NCI-H526 (cell line): ENCODE measurements at regions not wholly inside any gene's neighbourhood (a gene's known extent, or its start where the extent isn't known, plus 50 kb on each side); places are given as distances from the start of the nearest gene placed in this dataset.
"Not testable (repeated sequence)": the region's sequence is repeated elsewhere in the genome, so short reads cannot be mapped to it uniquely, and the experiment has no call there.

ENCODE experiments used
- DNase-seq, 2 experiments: peaks; one replicate each; lab custom pipeline; 2025; lab: John Stamatoyannopoulos, UW

DNA sequence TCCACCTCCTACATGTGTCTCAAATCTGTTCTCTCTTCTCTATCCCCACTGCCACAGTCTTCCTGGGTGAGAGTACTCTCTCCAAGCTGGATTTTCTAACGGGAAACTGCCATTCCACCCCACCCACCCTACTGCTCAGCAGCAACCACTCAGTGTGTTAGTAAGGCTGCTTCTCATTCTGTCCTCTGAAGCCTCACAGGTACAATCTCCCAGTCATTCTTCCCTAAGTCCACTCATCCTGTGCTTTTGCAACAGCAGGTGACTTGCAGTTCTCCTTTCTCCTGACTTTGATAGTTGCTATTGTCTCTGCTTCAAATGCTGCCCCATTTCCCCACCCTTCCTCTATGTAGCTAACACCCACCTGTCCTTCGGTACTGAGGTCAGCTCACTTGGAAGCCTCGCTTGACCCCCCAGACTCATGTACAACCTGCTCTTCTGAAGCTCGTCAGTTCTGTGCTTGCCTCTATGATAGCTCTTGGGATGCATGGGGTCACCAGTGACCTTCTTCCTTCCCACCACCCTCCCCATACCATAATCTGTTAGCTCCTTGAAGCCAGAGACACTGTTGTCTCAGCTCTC is 188.9 kb downstream of the RRAGC start:
- DNase-seq, result no peak

- DNase-seq, result no peak
Observed at GRCh38 chr1:38667626-38668025, 191.9 kb downstream of the RRAGC start.

DNA sequence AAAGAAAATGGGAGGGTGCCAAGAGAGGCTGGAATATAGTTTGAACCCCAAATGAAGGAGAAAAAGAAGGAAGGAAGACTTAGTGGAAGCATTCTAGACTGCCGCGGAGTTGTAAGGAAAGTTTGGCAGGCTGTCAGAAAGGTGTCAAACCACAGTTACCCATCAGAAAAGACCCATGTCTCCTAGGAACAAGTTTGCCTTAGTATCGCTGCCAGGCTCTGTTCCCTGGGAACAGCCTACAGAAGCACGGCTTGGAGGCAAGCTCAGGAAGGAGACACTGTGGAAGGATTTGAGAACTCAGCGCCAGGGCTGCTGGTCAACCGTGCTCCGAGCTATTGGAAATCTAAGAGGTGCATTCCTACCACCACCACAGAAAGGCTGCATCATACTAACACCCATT is 197.4 kb downstream of the RRAGC start:
- DNase-seq, result no peak

DNA sequence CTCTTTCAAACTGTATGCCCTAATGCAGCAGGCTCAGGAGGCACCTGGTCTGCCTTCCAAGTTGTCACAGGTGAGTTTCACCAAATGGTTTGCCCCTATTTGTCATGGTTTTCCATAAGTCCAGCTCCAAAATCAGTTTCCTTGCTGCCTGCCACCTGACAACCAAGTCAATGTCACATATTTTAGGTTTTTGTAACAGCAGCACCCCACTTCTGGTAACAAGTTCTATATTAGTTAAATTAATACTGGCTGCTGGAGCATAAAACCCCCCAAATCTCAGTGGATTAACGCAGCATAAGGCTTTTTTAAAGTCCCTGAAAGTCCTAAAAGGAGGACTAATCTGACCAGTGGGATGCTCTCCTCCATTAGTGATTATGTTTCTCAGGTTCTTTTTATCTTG is 200.7 kb downstream of the RRAGC start:
- no peak for DNase-seq

DNA sequence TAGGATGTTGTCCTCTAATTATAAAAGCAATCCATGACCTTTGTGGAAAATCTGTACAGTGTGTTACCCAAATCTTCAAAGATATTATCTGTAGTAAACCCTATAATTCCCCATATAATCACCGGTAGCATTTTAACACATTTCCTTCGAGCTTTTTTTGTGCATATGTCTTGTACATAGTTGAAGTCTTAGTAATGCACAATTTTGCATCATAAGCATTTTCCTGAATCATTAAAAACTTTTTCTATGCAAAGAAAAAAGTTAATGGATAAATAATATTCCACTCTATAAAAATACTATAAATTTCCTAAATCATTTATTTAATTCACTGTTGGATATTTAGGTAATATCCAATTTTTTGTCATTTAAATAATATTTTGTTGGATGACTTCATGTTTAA is 201.7 kb downstream of the RRAGC start:
- no peak for DNase-seq

- DNase-seq, result peak in 1 of 2 experiments; percentile 37
Observed at GRCh38 chr1:38657207-38657840, 202.2 kb downstream of the RRAGC start.

DNA sequence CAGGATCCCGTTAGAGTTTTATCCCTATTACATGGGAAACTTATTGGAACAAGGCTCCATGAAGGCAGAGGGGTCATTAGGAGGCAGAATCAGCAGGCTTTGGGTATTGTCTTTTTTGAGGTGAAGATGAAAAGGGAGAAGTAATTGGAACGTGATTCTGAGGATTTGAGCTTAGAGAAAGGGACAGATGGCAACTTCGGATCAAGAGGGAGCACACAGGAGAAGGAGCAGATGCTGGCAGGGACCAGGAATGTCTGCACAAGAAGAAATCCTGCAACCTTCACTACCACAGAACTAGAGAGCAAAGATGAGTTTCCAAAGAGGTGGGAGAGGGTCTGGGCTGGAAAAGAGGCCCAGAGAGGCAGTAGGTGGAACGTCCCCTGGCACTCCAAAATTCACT is 202.8 kb downstream of the RRAGC start:
- DNase-seq, result no peak

DNA sequence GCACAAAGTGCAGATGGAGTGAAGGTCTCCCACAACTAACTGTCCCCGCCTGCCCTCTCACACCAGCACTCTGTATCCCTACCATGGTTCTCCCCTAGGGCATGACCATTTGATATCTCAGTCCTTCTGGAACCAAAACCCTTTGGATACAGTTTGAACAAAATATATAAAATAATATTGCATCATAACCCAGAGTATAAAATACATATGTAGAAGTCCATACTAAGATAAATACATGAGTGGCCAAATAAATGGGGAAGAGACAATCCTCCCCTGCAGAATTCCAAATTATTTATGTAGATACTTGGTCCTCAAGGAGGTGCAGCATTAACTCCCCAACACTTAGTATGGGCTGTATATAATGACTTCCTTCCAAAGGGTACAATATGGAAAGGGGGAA is 207.4 kb downstream of the RRAGC start:
- DNase-seq, result no peak

DNA sequence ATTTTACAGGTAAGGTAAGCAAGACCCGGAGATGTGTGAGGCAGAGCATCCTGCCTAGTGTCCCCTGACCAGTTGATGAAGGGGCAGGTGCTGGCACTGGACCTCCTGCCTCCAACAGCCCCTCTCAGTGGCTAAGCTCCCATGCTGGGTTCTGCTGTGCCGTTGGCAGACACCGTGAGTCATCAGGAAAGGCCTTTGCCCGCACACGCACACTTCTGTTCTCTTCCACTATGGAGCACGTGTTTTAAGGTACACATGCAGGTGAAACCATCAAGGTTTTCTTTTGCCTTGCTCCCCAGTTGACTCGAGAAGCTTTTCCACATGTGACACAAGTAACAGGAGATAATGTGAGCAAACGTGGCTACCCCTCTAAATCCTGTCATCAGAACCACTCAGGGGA is 207.9 kb downstream of the RRAGC start:
- no peak for DNase-seq

DNA sequence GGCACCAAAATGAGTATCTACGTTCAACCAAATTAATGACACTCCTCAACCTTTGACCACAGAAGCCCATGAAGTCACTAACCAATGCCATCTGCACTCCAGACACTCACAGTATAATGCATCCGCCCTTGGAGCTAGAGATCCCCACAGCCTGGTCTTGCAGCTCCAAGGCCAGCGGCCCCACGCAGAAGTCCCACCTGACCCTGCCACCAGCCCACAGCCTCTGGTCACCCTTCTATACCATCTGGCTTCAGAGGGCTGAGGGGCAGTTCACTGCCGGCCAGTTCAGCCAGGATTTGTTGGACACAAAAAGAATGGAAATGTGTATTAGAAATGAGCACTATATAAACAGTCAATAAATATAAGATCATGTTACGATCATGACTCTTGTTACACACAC is 211.2 kb downstream of the RRAGC start:
- DNase-seq, result no peak

- not testable (repeated sequence) for DNase-seq
Observed at GRCh38 chr1:38647341-38647740, 212.2 kb downstream of the RRAGC start.

GRCh38 chr1:38644092-38644491 is 215.5 kb downstream of the RRAGC start:
- no peak for DNase-seq

DNA sequence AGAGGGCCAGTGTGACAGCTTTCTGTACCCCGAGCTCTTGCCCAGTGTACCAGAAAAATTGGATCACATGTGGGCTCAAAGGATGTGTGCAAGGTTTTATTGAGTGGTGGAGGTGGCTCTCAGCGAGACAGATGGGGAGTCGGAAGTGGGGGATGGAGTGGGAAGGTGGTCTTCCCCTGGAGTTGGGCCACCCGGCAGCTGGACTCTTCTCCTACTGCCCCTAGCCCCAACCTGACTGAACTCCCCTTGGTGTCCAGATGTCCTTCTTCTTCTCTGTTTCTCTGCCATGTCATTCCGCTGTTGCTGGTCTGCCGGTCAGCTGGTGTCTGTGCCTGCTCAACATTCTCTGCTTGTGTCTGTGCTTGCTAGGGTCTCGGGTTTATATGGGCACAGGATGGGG is 217.9 kb downstream of the RRAGC start:
- no peak for DNase-seq

GRCh38 chr1:38640371-38640770 is 219.2 kb downstream of the RRAGC start:
- DNase-seq, result no peak

DNA sequence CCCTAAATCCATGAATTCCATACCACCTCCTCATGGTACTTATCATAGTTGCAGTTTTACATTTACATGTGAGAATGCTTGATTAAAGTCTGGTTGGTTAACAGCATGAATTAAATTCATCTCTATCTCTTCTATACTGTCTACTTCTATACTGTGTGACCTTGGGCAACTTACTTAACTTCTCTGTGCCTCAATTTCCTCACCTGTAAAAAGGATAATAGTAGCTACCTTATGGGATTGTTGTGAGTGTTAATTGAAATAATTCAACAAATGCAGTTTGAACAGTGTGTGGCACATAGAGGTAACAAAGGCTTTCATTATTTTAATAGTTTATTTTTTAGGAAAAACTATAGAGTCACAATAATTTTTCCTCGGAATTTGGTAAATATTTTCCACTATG is 231.3 kb downstream of the RRAGC start:
- no peak for DNase-seq

- no peak for DNase-seq
Observed at GRCh38 chr1:38625939-38626338, 233.6 kb downstream of the RRAGC start.

GRCh38 chr1:38624336-38625039 is 235.1 kb downstream of the RRAGC start:
- peak in 1 of 2 experiments; percentile 36 for DNase-seq

GRCh38 chr1:38623529-38623928 is 236.0 kb downstream of the RRAGC start:
- peak; percentile 62 to 82 for DNase-seq

DNA sequence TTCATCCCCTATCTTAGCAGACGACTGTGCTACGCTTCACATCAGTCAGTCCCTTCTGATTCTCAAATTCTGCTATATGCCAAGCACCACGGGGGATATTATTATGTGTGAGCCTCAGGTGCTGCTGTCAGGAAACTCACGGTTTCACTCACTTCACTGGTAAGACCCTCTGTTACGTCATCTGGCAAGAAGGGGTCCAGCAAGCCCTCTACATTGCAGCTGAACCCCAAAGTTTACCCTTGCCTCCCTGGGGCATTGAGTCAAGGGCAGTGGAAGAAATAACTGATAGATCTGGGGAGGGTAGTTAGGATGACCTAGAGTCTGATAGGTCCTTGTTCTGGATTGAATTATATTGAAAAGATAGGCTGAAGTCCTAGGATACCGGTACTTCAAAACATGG is 237.4 kb downstream of the RRAGC start:
- DNase-seq, result no peak

- no peak for DNase-seq
Observed at GRCh38 chr1:38616846-38617245, 242.7 kb downstream of the RRAGC start.

DNA sequence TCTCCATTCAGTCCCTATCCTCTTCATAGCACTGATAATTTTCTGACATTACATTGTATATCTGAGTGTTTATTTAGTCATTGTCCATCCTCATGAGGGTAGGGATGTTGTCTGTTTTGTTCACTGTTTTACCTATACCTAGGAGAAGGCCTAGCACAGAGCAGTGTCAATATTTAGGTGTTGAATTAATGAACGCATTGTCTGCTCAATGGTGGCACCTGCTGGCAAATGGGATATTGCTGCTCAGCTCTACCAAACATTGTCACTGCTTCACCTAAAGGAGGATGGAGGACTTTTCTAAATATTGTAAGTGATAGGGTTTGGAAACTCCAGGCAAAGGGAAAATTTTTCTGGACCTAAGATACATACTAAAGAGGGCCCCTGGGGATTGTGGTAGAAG is 243.9 kb downstream of the RRAGC start:
- peak in 1 of 2 experiments; percentile 19 for DNase-seq

GRCh38 chr1:38614861-38615260 is 244.7 kb downstream of the RRAGC start:
- DNase-seq, result no peak

- DNase-seq, result no peak
Observed at GRCh38 chr1:38613996-38614395, 245.6 kb downstream of the RRAGC start.

- DNase-seq, result no peak
Observed at GRCh38 chr1:38612951-38613350, 246.6 kb downstream of the RRAGC start.
